NCI-H187 treated with DMSO at 0.1 percent for 48 hours (cell line): ENCODE measurements at regions not wholly inside any gene's neighbourhood (a gene's known extent, or its start where the extent isn't known, plus 50 kb on each side); places are given as distances from the start of the nearest gene placed in this dataset.

Experiments
- DNase-seq: peaks from one replicate; lab custom pipeline; 2025; lab: John Stamatoyannopoulos, UW

- no peak for DNase-seq
These were observed 81.6 kb downstream of the SLC5A7 start for GRCh38 chr2:108067820-108068405.

- DNase-seq, result no peak
These were observed 83.4 kb downstream of the SLC5A7 start for GRCh38 chr2:108069515-108070310.

GRCh38 chr2:108073415-108074072 is 87.2 kb downstream of the SLC5A7 start:
- DNase-seq, result no peak

- no peak for DNase-seq
These were observed 87.8 kb downstream of the SLC5A7 start for GRCh38 chr2:108074150-108074549.

GRCh38 chr2:108074946-108075345 is 88.6 kb downstream of the SLC5A7 start:
- DNase-seq, result no peak

GRCh38 chr2:108076527-108076926 is 90.2 kb downstream of the SLC5A7 start:
- no peak for DNase-seq

GRCh38 chr2:108079736-108080135 is 93.4 kb downstream of the SLC5A7 start:
- no peak for DNase-seq

- no peak for DNase-seq
These were observed 93.9 kb downstream of the SLC5A7 start for GRCh38 chr2:108080177-108080576.

GRCh38 chr2:108082978-108083377 is 96.7 kb downstream of the SLC5A7 start:
- no peak for DNase-seq

- DNase-seq, result no peak
These were observed 98.0 kb downstream of the SLC5A7 start for GRCh38 chr2:108084311-108084710.

- DNase-seq, result no peak
These were observed 106.6 kb downstream of the SLC5A7 start for GRCh38 chr2:108092886-108093285.

- DNase-seq, result no peak
These were observed 115.2 kb downstream of the SLC5A7 start for GRCh38 chr2:108101481-108101880.

- DNase-seq, result peak; percentile 30
These were observed 120.4 kb downstream of the SLC5A7 start for GRCh38 chr2:108106731-108107130.

GRCh38 chr2:108111936-108112335 is 125.6 kb downstream of the SLC5A7 start:
- no peak for DNase-seq

- DNase-seq, result peak; percentile 13
These were observed 123.9 kb upstream of the SULT1C3 start for GRCh38 chr2:108115868-108116267.

GRCh38 chr2:108118996-108119395 is 120.8 kb upstream of the SULT1C3 start:
- no peak for DNase-seq

- no peak for DNase-seq
These were observed 120.3 kb upstream of the SULT1C3 start for GRCh38 chr2:108119492-108119891.

- DNase-seq, result no peak
These were observed 114.9 kb upstream of the SULT1C3 start for GRCh38 chr2:108124736-108125495.

- no peak for DNase-seq
These were observed 114.2 kb upstream of the SULT1C3 start for GRCh38 chr2:108125581-108125980.

GRCh38 chr2:108128249-108128648 is 111.5 kb upstream of the SULT1C3 start:
- DNase-seq, result peak; percentile 35

- no peak for DNase-seq
These were observed 110.1 kb upstream of the SULT1C3 start for GRCh38 chr2:108129636-108130035.

- DNase-seq, result no peak
These were observed 106.3 kb upstream of the SULT1C3 start for GRCh38 chr2:108133457-108133856.
